Fibroblast of skin of right biceps (primary cell): ENCODE measurements at regions not wholly inside any gene's neighbourhood (a gene's known extent, or its start where the extent isn't known, plus 50 kb on each side); places are given as distances from the start of the nearest gene placed in this dataset.
"Not testable (repeated sequence)": the region's sequence is repeated elsewhere in the genome, so short reads cannot be mapped to it uniquely, and the experiment has no call there.

Source experiments
- DNase-seq: peaks from one replicate; pipeline ENCODE4 v3.0.0-alpha.2; 2013

- not testable (repeated sequence) for DNase-seq
These were observed 121.8 kb upstream of the SLC13A1 start for GRCh38 chr7:123321578-123321977.

- no peak for DNase-seq
These were observed 120.1 kb upstream of the SLC13A1 start for GRCh38 chr7:123319911-123320310.

DNA sequence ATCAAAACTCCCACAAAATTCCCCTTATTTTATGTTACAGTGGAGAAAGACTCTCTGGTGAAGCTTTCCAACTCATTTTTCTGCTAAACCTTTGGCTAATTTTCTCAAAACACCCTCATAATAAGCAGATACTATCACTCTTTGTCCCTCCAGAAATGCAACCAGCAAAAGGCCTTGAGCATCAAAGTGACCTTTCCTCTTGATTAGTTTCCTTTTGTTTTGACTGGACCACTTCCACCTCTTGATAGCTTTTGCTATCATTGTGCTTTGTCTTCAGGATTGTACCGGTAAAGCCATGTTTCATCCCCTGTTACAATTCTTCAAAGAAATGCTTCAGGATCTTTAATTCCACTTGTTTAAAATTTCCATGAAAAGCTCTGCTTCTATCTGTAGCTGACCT is 115.1 kb upstream of the SLC13A1 start:
- DNase-seq: no peak

DNA sequence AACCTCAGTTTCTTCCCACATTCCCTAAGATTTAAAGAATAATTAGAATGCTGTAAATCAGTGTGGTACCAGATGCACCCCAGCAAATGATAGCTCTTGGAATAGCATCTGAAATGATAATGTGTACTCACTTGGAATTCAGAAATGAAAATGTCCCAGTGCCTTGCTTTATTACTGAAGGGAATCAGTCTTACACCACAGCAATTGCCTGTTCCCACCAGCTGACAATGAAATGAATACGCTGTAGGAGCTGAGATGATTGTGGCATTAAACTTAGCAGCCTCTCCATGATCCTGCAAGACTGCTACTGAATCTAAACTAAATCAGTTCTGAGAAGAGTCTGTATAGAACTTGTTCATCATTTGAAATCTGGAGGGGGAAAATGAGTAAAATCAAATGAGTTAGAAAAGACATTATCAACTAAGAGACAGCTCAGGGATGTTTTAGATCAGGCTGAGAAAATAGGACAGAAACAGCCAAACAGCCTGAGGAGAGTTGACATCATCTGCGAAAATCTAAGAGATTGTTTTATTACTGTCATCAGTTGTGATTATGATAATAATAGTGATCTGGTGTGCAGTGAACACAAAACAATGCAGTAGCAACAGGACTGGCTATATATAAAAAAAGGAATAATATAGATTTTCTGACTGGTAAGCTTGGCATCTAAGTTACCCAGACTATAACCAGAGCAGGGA is 108.6 kb upstream of the SLC13A1 start:
- DNase-seq: no peak

GRCh38 chr7:123305840-123306375 is 106.1 kb upstream of the SLC13A1 start:
- DNase-seq: no peak

- no peak for DNase-seq
These were observed 104.2 kb upstream of the SLC13A1 start for GRCh38 chr7:123303926-123304325.

GRCh38 chr7:123296965-123297364 is 97.2 kb upstream of the SLC13A1 start:
- no peak for DNase-seq

DNA sequence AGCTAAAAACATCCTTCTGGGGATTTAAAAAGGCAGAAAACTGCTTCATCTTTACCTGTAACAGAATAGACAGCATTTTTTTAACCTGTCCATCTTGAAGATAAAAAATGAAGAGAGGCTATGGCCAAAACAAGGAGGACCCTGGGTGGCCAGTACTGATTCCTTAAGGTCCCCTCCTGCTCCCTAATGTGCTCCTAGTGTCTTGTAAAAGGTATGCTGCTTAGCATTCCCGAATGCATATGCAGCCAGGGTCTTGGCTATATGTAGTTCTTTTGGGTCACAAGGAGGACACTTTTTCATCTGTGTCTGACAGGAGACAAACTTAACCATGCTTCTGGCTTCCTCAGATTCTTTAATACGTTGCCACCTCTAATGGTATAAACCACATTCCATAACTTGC is 93.9 kb upstream of the SLC13A1 start:
- DNase-seq: no peak

- no peak for DNase-seq
These were observed 92.5 kb upstream of the SLC13A1 start for GRCh38 chr7:123292227-123292626.

DNA sequence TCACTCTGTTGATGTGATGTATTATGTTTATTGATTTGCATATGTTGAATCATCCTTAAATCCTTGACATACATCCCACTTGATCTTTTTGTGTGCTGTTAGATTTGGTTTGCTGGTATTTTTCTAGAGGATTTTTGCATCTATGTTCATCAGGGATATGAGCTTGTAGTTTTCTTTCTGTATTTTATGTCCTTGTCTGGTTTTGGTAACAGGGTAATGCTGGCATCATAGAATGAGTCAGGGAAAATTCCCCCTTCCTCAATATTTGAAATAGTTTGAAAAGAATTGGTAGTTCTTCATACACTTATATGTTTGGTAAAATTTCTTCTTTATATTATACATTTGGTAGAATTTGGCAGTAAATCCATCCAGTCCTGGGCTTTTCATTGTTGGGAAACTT is 89.4 kb upstream of the SLC13A1 start:
- no peak for DNase-seq

GRCh38 chr7:123285076-123285700 is 85.4 kb upstream of the SLC13A1 start:
- no peak for DNase-seq

GRCh38 chr7:123283373-123283772 is 83.6 kb upstream of the SLC13A1 start:
- DNase-seq: no peak

DNA sequence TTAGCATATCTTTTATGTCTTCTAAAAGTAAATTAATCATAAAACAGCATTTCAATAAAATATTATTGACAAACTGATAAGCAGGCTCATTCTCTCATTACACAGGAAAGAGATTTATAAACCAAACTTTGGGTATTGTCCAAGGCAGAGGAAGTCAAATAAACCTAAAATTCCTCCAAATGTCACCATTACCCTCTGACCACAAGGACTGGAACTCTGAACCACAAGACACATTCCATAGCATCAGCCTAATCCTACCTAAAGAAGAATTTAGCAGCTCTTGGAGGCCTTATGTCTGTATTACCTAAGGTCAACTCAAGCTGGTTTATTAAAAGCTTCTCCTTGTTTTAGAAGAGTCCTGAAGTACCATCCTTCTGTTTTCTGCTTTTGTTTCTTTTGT is 82.4 kb upstream of the SLC13A1 start:
- DNase-seq: no peak

DNA sequence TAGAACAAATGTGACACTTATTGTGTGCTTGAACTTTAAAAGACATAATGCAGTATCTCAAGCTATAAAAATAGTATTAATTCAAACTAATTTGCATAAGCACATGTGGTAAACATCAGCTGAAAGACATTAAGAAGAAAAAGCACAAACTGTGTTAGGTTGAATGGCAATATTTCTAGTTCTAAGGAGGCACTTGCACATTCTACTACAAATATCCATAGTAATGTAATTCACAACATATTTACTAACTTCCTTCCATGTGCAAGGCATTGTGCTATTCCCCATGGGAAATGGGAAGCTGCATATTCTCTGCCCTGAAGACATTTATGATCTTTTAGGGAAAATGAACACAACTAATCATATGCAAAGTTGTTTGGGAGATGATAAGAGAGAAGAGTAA is 80.2 kb upstream of the SLC13A1 start:
- no peak for DNase-seq

DNA sequence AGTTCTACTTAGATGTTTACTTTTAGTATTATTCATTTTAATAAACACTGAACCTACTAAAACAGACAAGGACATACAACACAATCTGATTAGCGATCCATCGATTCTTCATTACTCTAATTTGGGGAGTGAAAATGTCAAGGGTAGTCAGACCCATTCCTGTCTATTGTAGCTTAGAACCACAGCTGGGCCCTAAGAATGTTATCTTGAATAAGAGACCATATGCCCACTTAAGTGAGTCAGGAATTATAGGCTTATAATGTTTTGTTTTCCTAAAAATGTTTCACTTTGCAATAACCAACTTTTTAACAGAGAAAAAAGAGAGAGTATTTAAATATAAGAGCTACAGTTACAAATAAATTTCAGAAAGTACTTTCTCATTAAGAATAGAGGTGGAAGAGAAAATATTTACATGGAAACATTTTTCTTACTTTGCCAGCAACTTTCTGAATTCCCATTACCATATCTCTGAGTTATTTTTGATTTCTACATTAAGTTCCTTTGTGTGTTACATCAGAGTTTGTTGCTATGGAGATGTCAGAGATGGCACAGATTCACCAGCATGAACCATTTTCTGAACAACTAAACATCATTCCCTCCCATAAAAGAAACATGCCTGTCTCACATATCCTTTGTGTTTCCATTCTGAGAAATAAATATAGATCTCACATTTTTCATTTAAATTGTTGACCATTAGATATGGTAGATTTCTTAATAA is 75.4 kb upstream of the SLC13A1 start:
- DNase-seq: no peak

DNA sequence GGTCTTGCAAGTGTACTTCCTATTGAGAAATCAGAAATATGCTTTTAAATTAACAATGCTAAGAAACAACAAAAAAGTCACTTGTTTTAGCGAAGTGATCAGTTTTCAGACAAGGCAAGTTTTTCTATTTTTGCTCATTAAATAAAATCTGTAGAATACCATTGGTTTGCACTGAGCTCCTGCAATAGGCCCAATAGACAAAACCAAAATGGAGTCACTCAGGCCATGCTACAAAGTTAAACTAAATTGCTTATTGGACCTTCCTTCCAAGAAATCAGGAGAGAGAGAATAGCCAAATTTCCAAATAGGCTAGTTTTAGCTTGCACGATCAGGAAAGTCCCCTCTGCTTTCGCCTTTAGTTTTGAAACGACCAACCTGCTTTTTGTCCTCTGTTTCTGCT is 73.4 kb upstream of the SLC13A1 start:
- no peak for DNase-seq

GRCh38 chr7:123271856-123272255 is 72.1 kb upstream of the SLC13A1 start:
- no peak for DNase-seq

- DNase-seq: no peak
These were observed 71.5 kb upstream of the SLC13A1 start for GRCh38 chr7:123271231-123271630.

DNA sequence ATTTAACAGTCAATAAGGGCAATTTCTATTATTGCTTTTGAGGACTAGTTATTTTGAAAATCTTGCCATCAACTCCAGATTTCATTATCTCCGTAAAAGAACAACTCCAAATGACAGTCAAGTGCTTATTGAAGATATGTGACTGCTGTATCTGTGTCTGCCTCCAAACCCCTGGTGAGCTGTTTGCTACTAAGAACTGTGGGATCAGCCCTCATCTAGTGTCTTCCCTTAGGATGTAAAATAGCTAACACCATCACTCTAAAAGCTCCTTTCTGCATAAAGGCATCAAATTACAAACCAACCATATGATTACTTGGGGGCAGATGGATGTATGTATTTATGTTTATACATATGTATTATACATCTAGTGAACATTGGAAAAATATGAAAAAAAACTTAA is 70.8 kb upstream of the SLC13A1 start:
- no peak for DNase-seq

DNA sequence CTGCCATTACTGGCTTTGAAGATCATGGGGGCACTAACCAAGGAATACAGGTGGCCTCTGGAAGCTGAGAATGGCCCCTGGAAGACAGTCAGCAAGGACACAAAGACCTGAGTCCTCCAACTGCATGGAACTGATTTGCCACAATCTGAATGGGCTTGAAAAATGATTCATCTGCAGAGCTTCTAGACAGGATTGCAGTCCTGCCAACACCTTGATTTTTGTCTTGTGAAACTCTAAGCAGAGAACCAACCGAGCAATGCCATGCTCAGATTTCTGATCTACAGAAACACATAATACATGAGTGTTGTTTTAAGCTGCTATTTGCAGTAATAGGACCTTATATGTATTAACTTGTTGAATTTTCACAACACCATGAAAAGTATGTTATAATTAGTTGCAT is 66.1 kb upstream of the SLC13A1 start:
- DNase-seq: no peak

DNA sequence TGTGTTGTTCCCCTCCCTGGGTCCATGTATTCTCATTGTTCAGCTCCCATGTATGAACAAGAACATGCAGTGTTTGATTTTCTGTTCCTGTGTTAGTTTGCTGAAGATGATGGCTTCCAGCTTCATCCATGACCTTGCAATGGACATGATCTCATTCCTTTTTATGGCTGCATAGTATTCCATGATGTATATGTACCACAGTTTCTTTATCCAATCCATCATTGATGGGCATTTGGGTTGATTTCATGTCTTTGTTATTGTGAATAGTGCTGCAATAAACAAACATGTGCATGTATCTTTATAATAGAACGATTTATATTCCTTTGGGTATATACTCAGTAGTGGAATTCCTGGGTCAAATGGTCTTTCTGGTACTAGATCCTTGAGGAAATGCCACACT is 65.1 kb upstream of the SLC13A1 start:
- DNase-seq: not testable (repeated sequence)

GRCh38 chr7:123260428-123260960 is 60.7 kb upstream of the SLC13A1 start:
- DNase-seq: no peak

- no peak for DNase-seq
These were observed 60.0 kb upstream of the SLC13A1 start for GRCh38 chr7:123259759-123260158.
